ENCODE measurements at regions not wholly inside any gene's neighbourhood (a gene's known extent, or its start where the extent isn't known, plus 50 kb on each side); places are given as distances from the start of the nearest gene placed in this dataset.

DNA sequence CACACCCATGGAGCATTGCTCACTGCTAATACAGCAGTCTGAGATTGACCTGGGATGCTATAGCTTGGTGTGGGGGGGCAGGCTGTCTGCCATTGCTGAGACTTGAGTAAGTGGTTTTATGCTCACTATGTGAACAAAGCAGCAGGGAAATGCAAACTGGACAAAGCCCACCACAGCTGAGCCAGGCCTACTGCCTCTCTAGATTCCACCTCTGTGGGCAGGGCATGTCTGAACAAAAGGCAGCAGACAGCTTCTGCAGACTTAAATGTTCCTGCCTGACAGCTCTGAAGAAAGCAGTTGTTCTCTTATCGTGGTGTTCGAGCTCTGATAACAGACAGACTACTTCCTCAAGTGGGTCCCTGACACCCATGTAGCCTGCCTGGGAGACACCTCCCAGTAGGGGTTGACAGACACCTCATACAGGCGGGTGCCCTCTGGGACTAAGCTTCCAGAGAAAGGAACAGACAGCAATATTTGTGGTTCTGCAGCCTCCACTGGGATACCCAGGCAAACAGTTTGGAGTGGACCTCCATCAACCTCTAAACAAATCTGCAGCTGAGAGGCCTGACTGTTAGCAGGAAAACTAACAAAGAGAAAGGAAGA lies 2204.8 kb downstream of the TP53TG3F start:
- Mint-ChIP-seq H3K4me1 (ENCODE audit: low read depth, unreplicated experiment) (no peaks in the 10 kb centered on the region), H3K27me3 (ENCODE audit: low read depth, unreplicated experiment) (no peaks in the 10 kb centered on the region), H3K36me3 (ENCODE audit: low read depth, unreplicated experiment) (no peaks in the 10 kb centered on the region), H3K4me3 (ENCODE audit: unreplicated experiment) (no peak overlapping the region), H3K9me3 (ENCODE audit: unreplicated experiment) (peaks cover 8% of the 10 kb centered on the region), H3K27ac (ENCODE audit: unreplicated experiment) (no peak overlapping the region)
- DNase-seq (ENCODE audit: low read depth) (no peak), FAIRE-seq (no peak)
- no peaks in the 10 kb centered on the region for H4K20me1 ChIP-seq (ENCODE audit: insufficient read depth, low read length)
- H3K36me3 ChIP-seq (ENCODE audit: insufficient read depth, low read length) = no peaks in the 10 kb centered on the region
- H3K9ac ChIP-seq (ENCODE audit: low read length) = no peak overlapping the region
- H2AFZ ChIP-seq (ENCODE audit: low read depth, low read length) = no peak overlapping the region
- H3K4me3 ChIP-seq (ENCODE audit: insufficient read depth, low read depth, low read length) = no peak overlapping the region
- H3K27me3 ChIP-seq (ENCODE audit: insufficient read depth, low read length) = no peaks in the 10 kb centered on the region
- TF ChIP-seq, protein P1, sequence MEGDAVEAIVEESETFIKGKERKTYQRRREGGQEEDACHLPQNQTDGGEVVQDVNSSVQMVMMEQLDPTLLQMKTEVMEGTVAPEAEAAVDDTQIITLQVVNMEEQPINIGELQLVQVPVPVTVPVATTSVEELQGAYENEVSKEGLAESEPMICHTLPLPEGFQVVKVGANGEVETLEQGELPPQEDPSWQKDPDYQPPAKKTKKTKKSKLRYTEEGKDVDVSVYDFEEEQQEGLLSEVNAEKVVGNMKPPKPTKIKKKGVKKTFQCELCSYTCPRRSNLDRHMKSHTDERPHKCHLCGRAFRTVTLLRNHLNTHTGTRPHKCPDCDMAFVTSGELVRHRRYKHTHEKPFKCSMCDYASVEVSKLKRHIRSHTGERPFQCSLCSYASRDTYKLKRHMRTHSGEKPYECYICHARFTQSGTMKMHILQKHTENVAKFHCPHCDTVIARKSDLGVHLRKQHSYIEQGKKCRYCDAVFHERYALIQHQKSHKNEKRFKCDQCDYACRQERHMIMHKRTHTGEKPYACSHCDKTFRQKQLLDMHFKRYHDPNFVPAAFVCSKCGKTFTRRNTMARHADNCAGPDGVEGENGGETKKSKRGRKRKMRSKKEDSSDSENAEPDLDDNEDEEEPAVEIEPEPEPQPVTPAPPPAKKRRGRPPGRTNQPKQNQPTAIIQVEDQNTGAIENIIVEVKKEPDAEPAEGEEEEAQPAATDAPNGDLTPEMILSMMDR (IDR thresholded peaks at IDR 0.05; ENCODE audit: insufficient read depth, low read depth, low read length) = no peak
- TF ChIP-seq EZH2 (IDR thresholded peaks at IDR 0.05; ENCODE audit: insufficient read depth, low read length) = no peak
- no peaks in the 10 kb centered on the region for H3K79me2 ChIP-seq (ENCODE audit: insufficient read depth, low read length)
- no peak overlapping the region for H3K27ac ChIP-seq (ENCODE audit: low read depth, low read length)
- H3K4me1 ChIP-seq (ENCODE audit: insufficient read depth, low read length) = no peaks in the 10 kb centered on the region
- H3K9me3 ChIP-seq (ENCODE audit: insufficient read depth, low read depth, low read length) = peaks cover 6% of the 10 kb centered on the region
- no peak overlapping the region for H3K4me2 ChIP-seq (ENCODE audit: low read length)

DNA sequence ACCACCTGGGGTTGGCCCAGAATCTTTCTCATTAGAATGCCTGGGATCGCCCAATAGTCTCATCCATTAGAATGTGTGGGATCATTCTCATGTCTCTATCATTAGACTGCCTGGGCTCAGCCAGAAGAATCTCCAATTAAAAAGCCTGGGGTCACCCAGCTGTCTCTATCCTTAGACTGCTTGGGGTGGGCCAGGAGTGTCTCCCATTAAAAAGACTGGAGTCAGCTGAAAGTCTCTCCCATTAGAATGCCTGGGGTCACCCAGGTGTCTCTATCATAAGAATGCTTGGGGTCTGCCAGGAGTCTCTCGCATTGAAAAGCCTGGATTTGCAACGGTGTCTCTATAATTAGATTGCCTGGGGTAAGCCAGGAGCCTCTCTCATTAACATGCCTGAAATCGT lies 2225.7 kb downstream of the TP53TG3F start:
- no peaks in the 10 kb centered on the region for H3K36me3 Mint-ChIP-seq (ENCODE audit: low read depth, unreplicated experiment)
- DNase-seq (ENCODE audit: low read depth) = no peak
- Histone ChIP-seq H3K36me3 (ENCODE audit: insufficient read depth, low read length) (no peaks in the 10 kb centered on the region), H3K79me2 (ENCODE audit: insufficient read depth, low read length) (no peaks in the 10 kb centered on the region), H2AFZ (ENCODE audit: low read depth, low read length) (no peak overlapping the region), H4K20me1 (ENCODE audit: insufficient read depth, low read length) (no peaks in the 10 kb centered on the region), H3K9ac (ENCODE audit: low read length) (no peak overlapping the region), H3K4me3 (ENCODE audit: insufficient read depth, low read depth, low read length) (no peak overlapping the region), H3K4me1 (ENCODE audit: insufficient read depth, low read length) (no peaks in the 10 kb centered on the region), H3K4me2 (ENCODE audit: low read length) (no peak overlapping the region), H3K27ac (ENCODE audit: low read depth, low read length) (no peak overlapping the region), H3K27me3 (ENCODE audit: insufficient read depth, low read length) (no peaks in the 10 kb centered on the region), H3K9me3 (ENCODE audit: insufficient read depth, low read depth, low read length) (no peaks in the 10 kb centered on the region)
- H3K4me3 Mint-ChIP-seq (ENCODE audit: unreplicated experiment) = no peak overlapping the region
- H3K9me3 Mint-ChIP-seq (ENCODE audit: unreplicated experiment) = peaks cover 26% of the 10 kb centered on the region
- TF ChIP-seq EZH2 (IDR thresholded peaks at IDR 0.05; ENCODE audit: insufficient read depth, low read length) = no peak
- no peak for FAIRE-seq
- H3K27me3 Mint-ChIP-seq (ENCODE audit: low read depth, unreplicated experiment) = no peaks in the 10 kb centered on the region
- H3K27ac Mint-ChIP-seq (ENCODE audit: unreplicated experiment) = no peak overlapping the region
- no peaks in the 10 kb centered on the region for H3K4me1 Mint-ChIP-seq (ENCODE audit: low read depth, unreplicated experiment)

DNA sequence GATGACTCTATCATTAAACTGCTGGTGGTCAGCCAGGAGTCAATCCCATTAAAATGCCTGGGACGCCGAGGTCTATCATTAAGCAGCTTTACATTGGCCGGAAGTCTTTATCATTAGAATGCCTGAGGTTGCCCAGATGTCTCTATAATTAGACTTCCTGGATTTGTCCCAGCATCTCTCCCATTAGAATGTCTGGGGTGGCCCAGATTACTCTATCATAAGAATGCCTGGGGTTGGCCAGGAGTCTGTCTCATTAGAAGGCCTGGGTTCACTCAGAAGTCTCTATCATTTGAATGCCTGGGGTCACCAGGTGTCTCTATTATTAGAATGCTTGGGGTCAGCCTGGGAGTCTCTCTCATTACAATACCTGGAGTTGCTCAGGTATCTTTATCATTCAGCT lies 2227.2 kb downstream of the TP53TG3F start:
- H3K4me1 ChIP-seq (ENCODE audit: insufficient read depth, low read length) = no peaks in the 10 kb centered on the region
- H4K20me1 ChIP-seq (ENCODE audit: insufficient read depth, low read length) = no peaks in the 10 kb centered on the region
- H3K36me3 ChIP-seq (ENCODE audit: insufficient read depth, low read length) = no peaks in the 10 kb centered on the region
- DNase-seq (ENCODE audit: low read depth) (no peak), FAIRE-seq (no peak)
- Mint-ChIP-seq H3K9me3 (ENCODE audit: unreplicated experiment) (peaks cover 26% of the 10 kb centered on the region), H3K4me1 (ENCODE audit: low read depth, unreplicated experiment) (no peaks in the 10 kb centered on the region), H3K4me3 (ENCODE audit: unreplicated experiment) (no peak overlapping the region), H3K27me3 (ENCODE audit: low read depth, unreplicated experiment) (no peaks in the 10 kb centered on the region), H3K27ac (ENCODE audit: unreplicated experiment) (no peak overlapping the region), H3K36me3 (ENCODE audit: low read depth, unreplicated experiment) (no peaks in the 10 kb centered on the region)
- H2AFZ ChIP-seq (ENCODE audit: low read depth, low read length) = no peak overlapping the region
- no peaks in the 10 kb centered on the region for H3K79me2 ChIP-seq (ENCODE audit: insufficient read depth, low read length)
- no peak overlapping the region for H3K4me3 ChIP-seq (ENCODE audit: insufficient read depth, low read depth, low read length)
- H3K9ac ChIP-seq (ENCODE audit: low read length) = no peak overlapping the region
- no peaks in the 10 kb centered on the region for H3K27me3 ChIP-seq (ENCODE audit: insufficient read depth, low read length)
- no peak overlapping the region for H3K27ac ChIP-seq (ENCODE audit: low read depth, low read length)
- H3K4me2 ChIP-seq (ENCODE audit: low read length) = no peak overlapping the region
- H3K9me3 ChIP-seq (ENCODE audit: insufficient read depth, low read depth, low read length) = no peaks in the 10 kb centered on the region
- TF ChIP-seq, protein P1 (IDR thresholded peaks at IDR 0.05; ENCODE audit: insufficient read depth, low read depth, low read length) = no peak
- no peak for TF ChIP-seq EZH2 (IDR thresholded peaks at IDR 0.05; ENCODE audit: insufficient read depth, low read length)

Data from astrocyte (in vitro differentiated cells and primary cell).